ENCODE measurements at regions not wholly inside any gene's neighbourhood (a gene's known extent, or its start where the extent isn't known, plus 50 kb on each side); places are given as distances from the start of the nearest gene placed in this dataset.

- H2AFZ ChIP-seq (ENCODE audit: low read length), result no peak overlapping the region
- H3K36me3 ChIP-seq (ENCODE audit: control insufficient read depth in 2 of 4, insufficient read depth in 4 of 4, low read length in 3 of 4), result no peaks in the 10 kb centered on the region
- H3K23ac ChIP-seq (ENCODE audit: insufficient read length), result no peak overlapping the region
- no peak overlapping the region for H2BK120ac ChIP-seq (replicated peaks; ENCODE audit: low read depth, low read length)
- no peak overlapping the region for H3K4me2 ChIP-seq (ENCODE audit: insufficient read depth in 1 of 2, low read depth in 2 of 2, low read length in 2 of 2)
- no peak overlapping the region for H3K9ac ChIP-seq (replicated peaks in 1 of 4; ENCODE audit: extremely low read depth in 1 of 4, low read depth in 3 of 4, low read length in 3 of 4)
- H3K79me2 ChIP-seq (ENCODE audit: control insufficient read depth in 1 of 2, insufficient read depth in 2 of 2, low read length in 2 of 2), result no peaks in the 10 kb centered on the region; a peak in 1 of 4 replicates
- H4K91ac ChIP-seq (replicated peaks; ENCODE audit: insufficient read length, low read length), result no peak overlapping the region
- no peak overlapping the region for H3K4me3 ChIP-seq (ENCODE audit: extremely low read depth in 1 of 4, insufficient read depth in 2 of 4, low read depth in 3 of 4, low read length in 4 of 4)
- no peaks in the 10 kb centered on the region for H3K79me1 ChIP-seq (ENCODE audit: low read depth, low read length)
- H4K8ac ChIP-seq (ENCODE audit: extremely low read depth, insufficient read depth, low read length), result no peak overlapping the region
- no peak overlapping the region for H4K5ac ChIP-seq (ENCODE audit: insufficient read length, low read depth, low read length)
- H3K4me1 ChIP-seq (replicated peaks in 1 of 4; ENCODE audit: control insufficient read depth in 3 of 4, insufficient read depth in 4 of 4, low read length in 3 of 4), result no peaks in the 10 kb centered on the region
- no peak overlapping the region for H3K27ac ChIP-seq (ENCODE audit: low read depth, low read length)
- CTCF ChIA-PET (ENCODE audit: partially characterized antibody), result interaction anchor here (1.3 to 1.4 kb wide), 2 partner anchors 18 to 21 kb away, joined by 4 to 5 read pairs; no protein-coding TSS in a partner anchor
- no peak overlapping the region for H2BK20ac ChIP-seq (ENCODE audit: low read length)
- no peak overlapping the region for H3K56ac ChIP-seq (replicated peaks; ENCODE audit: insufficient read length, low read depth, low read length)
- H3K18ac ChIP-seq (ENCODE audit: extremely low read depth, low read length), result no peak overlapping the region
- H3K4ac ChIP-seq (replicated peaks; ENCODE audit: insufficient read length, low read depth, low read length), result no peak overlapping the region
- WGBS, 2 experiments (ENCODE audit: extremely low coverage in 1 of 2, insufficient coverage in 1 of 2, insufficient read length in 1 of 2, insufficient replicate concordance in 2 of 2, low coverage in 1 of 2, low lambda C conversion rate in 2 of 2, missing lambda C conversion rate in 1 of 2), result 93% methylated on average over 4 of the region's 4 CpGs; no CpG with 5 or more reads in 1 of the 2 experiments
- H2BK12ac ChIP-seq (ENCODE audit: low read depth, low read length), result no peak overlapping the region
- no peak overlapping the region for H3K14ac ChIP-seq (ENCODE audit: insufficient read length)
- no peak overlapping the region for H2AK5ac ChIP-seq (ENCODE audit: low read depth, low read length)
- DNase-seq (ENCODE audit: low read depth in 1 of 2, low spot score in 2 of 2) (no peak), FAIRE-seq (no peak)
- no peaks in the 10 kb centered on the region for H3K23me2 ChIP-seq (ENCODE audit: low read depth, low read length)
- no peak overlapping the region for H2BK5ac ChIP-seq (ENCODE audit: low read depth, low read length)
- H3K27me3 ChIP-seq (replicated peaks in 1 of 4; ENCODE audit: control insufficient read depth in 3 of 4, extremely low read depth in 1 of 4, insufficient read depth in 3 of 4, low read length in 3 of 4), result no peaks in the 10 kb centered on the region
- no peak overlapping the region for H2BK15ac ChIP-seq (ENCODE audit: low read length)
- POLR2A ChIA-PET (ENCODE audit: partially characterized antibody), result no interaction called here
- no peaks in the 10 kb centered on the region for H4K20me1 ChIP-seq (replicated peaks in 1 of 2; ENCODE audit: control insufficient read depth in 1 of 2, insufficient read depth in 2 of 2, low read length in 2 of 2)
- H3K9me3 ChIP-seq (ENCODE audit: insufficient read depth in 2 of 2, low read depth in 1 of 2, low read length in 1 of 2), result no peaks in the 10 kb centered on the region
- TF ChIP-seq POLR2A (IDR thresholded peaks at IDR 0.05; ENCODE audit: control extremely low read depth in 1 of 2, low read depth in 2 of 2, low read length in 2 of 2) (no peak), TCF12 (IDR thresholded peaks at IDR 0.05; ENCODE audit: low read depth, low read length) (no peak), SP4 (IDR thresholded peaks at IDR 0.05; ENCODE audit: low read length) (no peak), JUN (IDR thresholded peaks at IDR 0.05; ENCODE audit: low read depth, low read length) (no peak), CHD2 (IDR thresholded peaks at IDR 0.05; ENCODE audit: low read length) (no peak), HDAC2 (IDR thresholded peaks at IDR 0.05; ENCODE audit: borderline replicate concordance in 1 of 2, low read depth in 2 of 2, low read length in 2 of 2) (no peak), CTBP2 (IDR thresholded peaks at IDR 0.05; ENCODE audit: borderline replicate concordance, insufficient read depth, insufficient read length, low read length) (no peak), POLR2AphosphoS5 (IDR thresholded peaks at IDR 0.05; ENCODE audit: low read depth, low read length) (no peak), TBP (IDR thresholded peaks at IDR 0.05; ENCODE audit: low read depth, low read length) (no peak), SIX5 (IDR thresholded peaks at IDR 0.05; ENCODE audit: low read depth, low read length) (no peak), SP1 (IDR thresholded peaks at IDR 0.05; ENCODE audit: low read depth, low read length) (no peak), SP2 (IDR thresholded peaks at IDR 0.05; ENCODE audit: low read length) (no peak)
- TF ChIP-seq, protein P1, sequence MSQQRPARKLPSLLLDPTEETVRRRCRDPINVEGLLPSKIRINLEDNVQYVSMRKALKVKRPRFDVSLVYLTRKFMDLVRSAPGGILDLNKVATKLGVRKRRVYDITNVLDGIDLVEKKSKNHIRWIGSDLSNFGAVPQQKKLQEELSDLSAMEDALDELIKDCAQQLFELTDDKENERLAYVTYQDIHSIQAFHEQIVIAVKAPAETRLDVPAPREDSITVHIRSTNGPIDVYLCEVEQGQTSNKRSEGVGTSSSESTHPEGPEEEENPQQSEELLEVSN (IDR thresholded peaks at IDR 0.05), result no peak
Measured at GRCh38 chr3:28646435-28646834, 297.8 kb upstream of the AZI2 start.

All from H1 (cell line).